ENCODE measurements at regions not wholly inside any gene's neighbourhood (a gene's known extent, or its start where the extent isn't known, plus 50 kb on each side); places are given as distances from the start of the nearest gene placed in this dataset.
A peak's percentile ranks its signal among the peaks of the same experiment; 100 is the strongest.

DNA sequence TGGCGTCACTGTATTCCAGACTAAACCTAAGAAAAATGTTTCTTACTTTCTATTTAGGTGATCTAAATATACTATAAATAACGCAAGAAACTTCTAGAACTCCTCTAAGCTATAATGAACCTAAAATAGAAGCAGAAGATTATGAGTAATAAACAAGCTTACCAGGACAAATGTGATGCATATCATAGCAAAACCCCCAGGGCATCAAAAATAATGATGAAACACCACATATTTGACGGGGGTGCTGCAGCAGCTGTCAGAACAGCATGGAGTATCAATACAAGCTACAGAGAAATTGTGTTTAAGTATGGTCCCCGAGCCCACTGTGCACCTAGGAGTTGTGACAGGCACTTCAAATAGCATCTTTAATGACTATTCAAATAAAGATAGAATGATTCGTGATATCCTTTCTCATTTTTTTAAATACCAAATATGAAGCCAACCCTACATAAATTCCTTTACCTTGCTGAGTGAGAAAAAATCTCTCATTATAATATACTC is 337.3 kb downstream of the CENPC start:
- H3K9ac ChIP-seq (ENCODE audit: low read depth, low read length) = no peak overlapping the region
- no peaks in the 10 kb centered on the region for H3K36me3 ChIP-seq (ENCODE audit: control insufficient read depth, insufficient read depth, low read length)
- H3K4me3 ChIP-seq (ENCODE audit: low read depth, low read length) = no peak overlapping the region
- H3K4me1 ChIP-seq (ENCODE audit: control insufficient read depth, insufficient read depth, low read length) = no peaks in the 10 kb centered on the region
- no peaks in the 10 kb centered on the region for H3K9me3 ChIP-seq (ENCODE audit: control insufficient read depth, insufficient read depth, low read length)
- no peaks in the 10 kb centered on the region for H3K27me3 ChIP-seq (ENCODE audit: control insufficient read depth, insufficient read depth, low read length)

GRCh38 chr4:67204441-67204840 is 340.9 kb downstream of the CENPC start:
- Histone ChIP-seq H3K27me3 (ENCODE audit: control insufficient read depth, insufficient read depth, low read length) (no peaks in the 10 kb centered on the region), H3K36me3 (ENCODE audit: control insufficient read depth, insufficient read depth, low read length) (no peaks in the 10 kb centered on the region), H3K4me3 (ENCODE audit: low read depth, low read length) (no peak overlapping the region), H3K9ac (ENCODE audit: low read depth, low read length) (no peak overlapping the region), H3K9me3 (ENCODE audit: control insufficient read depth, insufficient read depth, low read length) (no peaks in the 10 kb centered on the region), H3K4me1 (ENCODE audit: control insufficient read depth, insufficient read depth, low read length) (no peaks in the 10 kb centered on the region)

DNA sequence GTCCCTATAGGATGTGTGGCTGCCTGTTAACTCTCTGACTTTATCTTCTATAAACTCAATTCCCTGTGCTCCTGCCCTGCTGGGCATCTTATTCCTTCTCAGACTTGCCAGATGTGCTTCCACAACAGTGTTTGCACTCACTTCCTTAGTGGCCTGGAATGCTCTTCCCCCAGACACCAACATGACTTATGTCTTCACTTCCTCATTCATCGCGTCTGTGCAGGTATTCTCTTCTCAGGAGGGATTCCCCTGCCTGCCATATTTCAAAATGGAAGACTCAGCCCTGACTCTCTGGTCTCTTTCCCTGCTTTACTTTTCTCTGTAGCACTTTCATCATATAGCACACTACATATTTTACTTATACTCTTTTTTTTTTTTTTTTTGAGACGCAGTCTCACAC is 344.0 kb downstream of the CENPC start:
- Histone ChIP-seq H3K36me3 (ENCODE audit: control insufficient read depth, insufficient read depth, low read length) (no peaks in the 10 kb centered on the region), H3K9me3 (ENCODE audit: control insufficient read depth, insufficient read depth, low read length) (no peaks in the 10 kb centered on the region), H3K27me3 (ENCODE audit: control insufficient read depth, insufficient read depth, low read length) (no peaks in the 10 kb centered on the region), H3K4me3 (ENCODE audit: low read depth, low read length) (no peak overlapping the region), H3K4me1 (ENCODE audit: control insufficient read depth, insufficient read depth, low read length) (no peaks in the 10 kb centered on the region), H3K9ac (ENCODE audit: low read depth, low read length) (no peak overlapping the region)

DNA sequence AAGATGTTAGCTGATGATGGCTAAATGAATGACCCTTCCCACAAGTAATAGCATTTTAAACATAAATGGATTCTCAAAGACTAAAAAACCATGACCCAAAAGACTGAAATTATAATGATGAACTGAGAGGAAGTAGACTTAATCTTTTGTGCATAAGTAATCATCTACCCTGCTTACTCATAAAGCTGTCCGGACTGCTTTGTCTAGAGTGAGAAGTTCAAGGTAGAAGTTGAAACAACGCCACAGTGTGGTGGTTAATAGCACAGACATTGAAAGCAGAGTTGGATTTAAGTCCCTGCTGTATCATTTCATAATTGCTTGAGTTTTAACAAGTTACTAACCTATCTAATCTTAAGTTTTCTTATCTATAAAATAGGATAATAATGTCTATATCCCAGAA is 346.6 kb downstream of the CENPC start:
- Histone ChIP-seq H3K4me1 (ENCODE audit: control insufficient read depth, insufficient read depth, low read length) (no peaks in the 10 kb centered on the region), H3K36me3 (ENCODE audit: control insufficient read depth, insufficient read depth, low read length) (no peaks in the 10 kb centered on the region), H3K9ac (ENCODE audit: low read depth, low read length) (no peak overlapping the region), H3K9me3 (ENCODE audit: control insufficient read depth, insufficient read depth, low read length) (no peaks in the 10 kb centered on the region), H3K4me3 (ENCODE audit: low read depth, low read length) (no peak overlapping the region), H3K27me3 (ENCODE audit: control insufficient read depth, insufficient read depth, low read length) (no peaks in the 10 kb centered on the region)

GRCh38 chr4:67167849-67168248 is 377.5 kb downstream of the CENPC start:
- no peaks in the 10 kb centered on the region for H3K27me3 ChIP-seq (ENCODE audit: control insufficient read depth, insufficient read depth, low read length)
- H3K4me1 ChIP-seq (ENCODE audit: control insufficient read depth, insufficient read depth, low read length) = peaks cover 14% of the 10 kb centered on the region
- H3K9me3 ChIP-seq (ENCODE audit: control insufficient read depth, insufficient read depth, low read length) = no peaks in the 10 kb centered on the region
- H3K9ac ChIP-seq (ENCODE audit: low read depth, low read length) = no peak overlapping the region
- H3K4me3 ChIP-seq (ENCODE audit: low read depth, low read length) = no peak overlapping the region
- H3K36me3 ChIP-seq (ENCODE audit: control insufficient read depth, insufficient read depth, low read length) = no peaks in the 10 kb centered on the region

GRCh38 chr4:67162690-67163089 is 382.6 kb downstream of the CENPC start:
- H3K4me3 ChIP-seq (ENCODE audit: low read depth, low read length) = no peak overlapping the region
- no peak overlapping the region for H3K9ac ChIP-seq (ENCODE audit: low read depth, low read length)
- no peaks in the 10 kb centered on the region for H3K36me3 ChIP-seq (ENCODE audit: control insufficient read depth, insufficient read depth, low read length)
- peaks cover 5% of the 10 kb centered on the region for H3K4me1 ChIP-seq (ENCODE audit: control insufficient read depth, insufficient read depth, low read length)
- no peaks in the 10 kb centered on the region for H3K9me3 ChIP-seq (ENCODE audit: control insufficient read depth, insufficient read depth, low read length)
- H3K27me3 ChIP-seq (ENCODE audit: control insufficient read depth, insufficient read depth, low read length) = no peaks in the 10 kb centered on the region

- peaks cover 4% of the 10 kb centered on the region for H3K4me1 ChIP-seq (ENCODE audit: control insufficient read depth, insufficient read depth, low read length)
- H3K9ac ChIP-seq (ENCODE audit: low read depth, low read length) = no peak overlapping the region
- H3K4me3 ChIP-seq (ENCODE audit: low read depth, low read length) = no peak overlapping the region
- H3K27me3 ChIP-seq (ENCODE audit: control insufficient read depth, insufficient read depth, low read length) = no peaks in the 10 kb centered on the region
- no peaks in the 10 kb centered on the region for H3K9me3 ChIP-seq (ENCODE audit: control insufficient read depth, insufficient read depth, low read length)
- H3K36me3 ChIP-seq (ENCODE audit: control insufficient read depth, insufficient read depth, low read length) = no peaks in the 10 kb centered on the region
These were observed 384.0 kb downstream of the CENPC start for GRCh38 chr4:67161311-67161710.

GRCh38 chr4:67160394-67160793 is 384.9 kb downstream of the CENPC start:
- no peak overlapping the region for H3K4me3 ChIP-seq (ENCODE audit: low read depth, low read length)
- H3K27me3 ChIP-seq (ENCODE audit: control insufficient read depth, insufficient read depth, low read length) = no peaks in the 10 kb centered on the region
- H3K36me3 ChIP-seq (ENCODE audit: control insufficient read depth, insufficient read depth, low read length) = no peaks in the 10 kb centered on the region
- H3K9ac ChIP-seq (ENCODE audit: low read depth, low read length) = no peak overlapping the region
- H3K4me1 ChIP-seq (ENCODE audit: control insufficient read depth, insufficient read depth, low read length) = peaks cover 4% of the 10 kb centered on the region
- no peaks in the 10 kb centered on the region for H3K9me3 ChIP-seq (ENCODE audit: control insufficient read depth, insufficient read depth, low read length)

DNA sequence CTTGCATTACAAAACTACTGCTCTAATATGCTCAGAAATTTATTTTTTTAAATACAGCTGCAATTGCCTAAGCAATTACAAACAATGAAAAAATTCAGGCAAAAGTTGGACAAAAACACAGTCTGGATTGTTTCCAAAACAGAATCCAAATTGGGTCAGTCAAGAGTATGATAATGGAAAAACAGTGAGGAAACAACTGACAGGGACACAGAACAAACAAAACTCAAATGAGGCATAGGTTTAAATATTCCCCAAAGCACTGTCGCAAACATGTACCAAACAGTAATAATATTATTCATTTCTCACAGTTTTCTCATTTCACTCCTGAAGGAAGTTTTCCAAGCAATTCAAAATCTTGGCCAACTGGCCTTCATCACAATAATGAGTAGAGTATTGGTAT is 386.6 kb downstream of the CENPC start:
- Histone ChIP-seq H3K4me3 (ENCODE audit: low read depth, low read length) (no peak overlapping the region), H3K4me1 (ENCODE audit: control insufficient read depth, insufficient read depth, low read length) (peaks cover 4% of the 10 kb centered on the region), H3K9ac (ENCODE audit: low read depth, low read length) (no peak overlapping the region), H3K27me3 (ENCODE audit: control insufficient read depth, insufficient read depth, low read length) (no peaks in the 10 kb centered on the region), H3K36me3 (ENCODE audit: control insufficient read depth, insufficient read depth, low read length) (no peaks in the 10 kb centered on the region), H3K9me3 (ENCODE audit: control insufficient read depth, insufficient read depth, low read length) (no peaks in the 10 kb centered on the region)

DNA sequence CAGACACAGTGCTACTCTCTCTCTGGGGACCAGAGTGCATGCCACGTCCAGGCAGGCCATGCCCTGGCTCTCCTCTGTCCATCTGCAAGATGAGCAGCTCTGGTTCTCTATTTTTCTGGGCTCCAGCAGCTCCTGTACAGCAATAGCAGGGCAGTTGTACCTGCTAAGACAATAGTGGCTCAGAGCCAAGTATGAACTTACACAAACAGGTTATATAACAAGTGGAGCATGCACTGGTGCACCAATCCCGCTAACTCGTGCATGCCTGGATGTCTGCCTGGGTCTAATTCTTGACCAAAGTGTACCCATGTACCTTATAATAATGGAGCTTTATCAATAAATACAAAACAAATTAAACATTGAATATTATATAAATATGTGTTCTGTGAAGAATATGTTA is 392.3 kb downstream of the CENPC start:
- H3K36me3 ChIP-seq (ENCODE audit: control insufficient read depth, insufficient read depth, low read length) = no peaks in the 10 kb centered on the region
- H3K4me3 ChIP-seq (ENCODE audit: low read depth, low read length) = no peak overlapping the region
- no peaks in the 10 kb centered on the region for H3K27me3 ChIP-seq (ENCODE audit: control insufficient read depth, insufficient read depth, low read length)
- H3K9ac ChIP-seq (ENCODE audit: low read depth, low read length) = no peak overlapping the region
- H3K4me1 ChIP-seq (ENCODE audit: control insufficient read depth, insufficient read depth, low read length) = no peaks in the 10 kb centered on the region
- no peaks in the 10 kb centered on the region for H3K9me3 ChIP-seq (ENCODE audit: control insufficient read depth, insufficient read depth, low read length)

DNA sequence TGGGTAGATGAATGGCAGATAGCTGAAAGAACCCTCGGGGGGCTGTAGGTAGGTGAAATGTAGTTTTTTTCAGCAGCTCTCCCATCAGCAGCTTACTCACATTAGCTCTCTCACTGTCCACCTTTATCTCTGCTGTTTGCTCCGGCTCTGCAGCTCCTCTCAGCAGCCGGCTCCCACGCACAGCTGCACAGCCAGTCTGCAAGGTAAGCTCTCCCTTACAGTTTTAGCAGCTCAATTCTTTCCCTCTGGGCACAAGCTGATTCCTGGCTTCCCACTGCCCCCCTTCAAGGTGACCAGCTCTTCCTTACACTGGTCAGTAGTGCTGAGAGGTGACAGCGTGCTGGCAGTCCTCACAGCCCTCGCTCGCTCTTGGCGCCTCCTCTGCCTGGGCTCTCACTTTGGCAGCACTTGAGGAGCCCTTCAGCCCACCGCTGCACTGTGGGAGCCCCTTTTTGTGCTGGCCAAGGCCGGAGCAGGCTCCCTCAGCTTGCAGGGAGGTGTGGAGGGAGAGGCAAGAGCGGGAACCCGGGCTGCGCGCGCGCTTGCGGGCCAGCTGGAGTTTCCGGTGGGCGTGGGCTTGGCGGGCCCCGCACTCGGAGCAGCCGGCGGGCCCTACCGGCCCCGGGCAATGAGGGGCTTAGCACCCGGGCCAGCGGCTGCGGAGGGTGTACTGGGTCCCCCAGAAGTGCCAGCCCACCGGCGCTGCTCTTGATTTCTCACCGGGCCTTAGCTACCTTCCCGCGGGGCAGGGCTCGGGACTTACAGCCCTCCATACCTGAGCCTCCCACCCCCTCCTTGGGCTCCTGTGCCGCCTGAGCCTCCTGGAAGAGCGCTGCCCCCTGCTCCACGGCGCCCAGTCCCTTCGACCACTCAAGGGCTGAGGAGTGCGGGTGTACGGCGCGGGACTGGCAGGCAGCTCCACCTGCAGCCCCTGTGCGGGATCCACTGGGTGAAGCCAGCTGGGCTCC is 393.6 kb downstream of the CENPC start:
- Histone ChIP-seq H3K9ac (ENCODE audit: low read depth, low read length) (no peak overlapping the region), H3K4me1 (ENCODE audit: control insufficient read depth, insufficient read depth, low read length) (no peaks in the 10 kb centered on the region), H3K4me3 (ENCODE audit: low read depth, low read length) (peak overlapping the region; percentile 8), H3K27me3 (ENCODE audit: control insufficient read depth, insufficient read depth, low read length) (no peaks in the 10 kb centered on the region), H3K36me3 (ENCODE audit: control insufficient read depth, insufficient read depth, low read length) (no peaks in the 10 kb centered on the region), H3K9me3 (ENCODE audit: control insufficient read depth, insufficient read depth, low read length) (no peaks in the 10 kb centered on the region)

DNA sequence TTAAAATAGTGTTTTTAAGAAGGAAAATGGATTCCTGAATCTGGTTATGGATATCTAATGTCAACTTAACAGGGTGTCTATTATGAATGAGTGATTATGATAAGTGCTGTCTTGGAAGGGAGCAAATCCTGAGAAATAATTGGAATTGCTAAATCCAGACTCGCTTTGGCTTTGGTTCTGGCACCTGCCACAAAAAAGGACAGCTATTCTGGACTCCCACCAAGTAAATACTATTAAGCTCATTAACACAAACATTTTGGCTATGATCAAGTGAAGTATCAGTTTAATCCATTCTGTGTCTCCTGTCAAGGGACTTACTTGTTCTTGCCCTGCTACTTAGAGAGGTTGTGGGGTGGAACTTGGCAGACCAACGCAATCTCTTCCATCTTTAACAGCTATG is 403.7 kb downstream of the CENPC start:
- no peaks in the 10 kb centered on the region for H3K36me3 ChIP-seq (ENCODE audit: control insufficient read depth, insufficient read depth, low read length)
- H3K9ac ChIP-seq (ENCODE audit: low read depth, low read length) = no peak overlapping the region
- no peak overlapping the region for H3K4me3 ChIP-seq (ENCODE audit: low read depth, low read length)
- H3K27me3 ChIP-seq (ENCODE audit: control insufficient read depth, insufficient read depth, low read length) = no peaks in the 10 kb centered on the region
- no peaks in the 10 kb centered on the region for H3K9me3 ChIP-seq (ENCODE audit: control insufficient read depth, insufficient read depth, low read length)
- H3K4me1 ChIP-seq (ENCODE audit: control insufficient read depth, insufficient read depth, low read length) = no peaks in the 10 kb centered on the region

Data from iPS-15b (cell line).